NCI-H2107 (cell line): ENCODE measurements at regions not wholly inside any gene's neighbourhood (a gene's known extent, or its start where the extent isn't known, plus 50 kb on each side); places are given as distances from the start of the nearest gene placed in this dataset.

Experiments used
- DNase-seq: peaks from one replicate; lab custom pipeline; 2025; lab: John Stamatoyannopoulos, UW

DNA sequence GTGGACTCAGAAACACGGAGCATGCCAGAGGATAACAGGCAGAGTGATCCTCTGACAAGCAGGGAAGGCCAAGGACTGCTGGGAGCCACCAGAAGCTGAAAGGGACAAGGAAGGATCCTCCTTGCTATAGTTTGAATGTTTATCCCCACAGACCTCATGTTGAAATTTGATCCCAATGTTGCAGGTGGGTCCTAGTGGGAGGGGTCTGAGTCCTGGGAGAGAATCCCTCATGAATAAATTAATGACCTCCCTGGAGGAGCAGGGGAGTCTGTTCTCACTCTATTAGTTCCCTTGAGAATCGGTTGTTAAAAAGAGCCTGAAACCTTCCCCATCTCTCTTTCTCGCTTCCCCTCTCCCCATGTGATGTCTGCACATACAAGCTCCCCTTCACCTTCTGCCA is 124.4 kb downstream of the FBXO15 start:
- DNase-seq, result peak; percentile 8

DNA sequence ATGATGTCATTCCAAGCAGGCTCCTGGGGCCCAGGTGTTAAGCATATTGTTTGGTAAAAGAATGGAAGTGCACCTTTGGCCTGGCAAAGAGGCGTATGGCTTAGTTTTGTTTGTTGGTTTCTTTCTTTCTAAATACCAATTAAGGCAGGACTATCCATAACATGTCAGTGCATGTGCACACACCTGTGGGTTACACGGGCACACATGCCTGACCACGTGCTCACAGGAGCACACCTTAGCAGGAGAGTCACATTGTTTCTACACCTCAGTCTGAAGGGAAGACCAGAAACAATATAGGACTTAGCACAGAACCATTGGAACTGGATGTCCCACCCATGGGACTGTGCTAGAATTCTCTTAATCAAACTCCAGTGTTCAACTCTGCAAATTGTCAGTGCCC is 127.8 kb downstream of the FBXO15 start:
- DNase-seq, result no peak

DNA sequence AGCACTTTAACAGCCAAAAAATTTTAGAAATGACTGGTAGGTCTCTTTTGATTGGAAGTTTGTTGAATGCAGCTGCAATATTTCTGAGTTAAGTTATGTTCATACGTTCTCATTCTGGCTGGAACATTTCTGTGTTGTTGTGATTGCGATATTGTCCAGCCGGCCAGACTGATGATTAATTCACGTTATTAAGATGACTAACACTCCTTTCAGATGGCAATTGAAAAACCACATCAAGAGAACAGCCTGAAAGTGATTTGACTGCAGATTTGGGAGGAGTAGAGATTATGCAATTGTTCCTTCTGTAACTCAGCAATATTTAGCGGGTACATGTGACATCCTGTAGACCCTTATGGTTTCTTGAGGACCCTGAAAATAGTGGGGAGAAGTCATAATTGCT is 133.7 kb downstream of the FBXO15 start:
- DNase-seq, result no peak

DNA sequence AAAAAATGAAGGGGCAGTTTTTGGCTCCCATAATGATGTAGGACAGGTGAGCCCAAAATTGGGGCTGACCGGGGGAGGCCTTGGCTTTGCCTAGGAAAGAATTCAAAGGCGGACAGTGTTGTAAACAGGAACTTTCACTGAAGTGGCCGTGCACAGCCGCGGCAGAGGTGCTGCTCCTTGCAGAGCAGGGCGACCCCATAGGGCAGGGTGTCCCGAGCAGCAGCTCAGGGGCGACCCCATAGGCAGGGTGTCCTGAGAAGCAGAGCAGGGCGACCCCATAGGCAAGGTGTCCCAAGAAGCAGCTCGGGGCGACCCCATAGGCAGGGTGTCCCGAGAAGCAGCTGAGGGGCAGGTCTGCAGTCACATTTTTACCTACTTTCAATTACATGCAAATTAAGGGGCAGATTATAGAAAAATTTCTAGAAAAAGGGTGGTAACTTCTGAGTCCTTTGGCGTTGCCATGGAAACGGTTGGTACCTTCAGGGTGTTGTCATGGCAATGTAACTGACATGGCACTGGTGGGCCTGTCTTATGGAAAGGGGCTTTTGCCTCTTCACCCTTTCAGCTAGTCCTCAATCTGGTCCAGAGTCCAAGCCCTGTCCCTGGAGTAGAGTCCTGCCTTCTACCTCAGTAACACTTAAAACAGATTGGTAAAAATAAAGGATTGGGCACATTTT is 134.5 kb downstream of the FBXO15 start:
- no peak for DNase-seq

DNA sequence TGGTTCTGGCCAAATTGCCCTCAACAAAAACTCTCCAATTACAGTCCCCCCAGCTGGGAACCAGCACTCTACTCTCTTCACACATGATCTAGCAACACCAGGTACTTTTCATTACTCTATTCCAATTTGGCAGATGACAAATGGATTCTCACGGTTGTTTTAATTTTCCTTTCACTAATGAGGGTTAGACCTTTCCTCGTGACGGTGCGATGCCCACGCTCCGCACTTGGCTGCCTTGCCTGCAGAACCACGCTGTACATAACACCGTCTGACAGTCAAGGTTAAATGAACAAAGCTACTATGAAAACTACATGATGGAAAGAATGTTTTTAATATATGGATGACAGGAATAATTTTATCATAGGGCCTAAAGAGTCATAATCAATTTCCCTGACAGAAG is 141.5 kb downstream of the FBXO15 start:
- no peak for DNase-seq

DNA sequence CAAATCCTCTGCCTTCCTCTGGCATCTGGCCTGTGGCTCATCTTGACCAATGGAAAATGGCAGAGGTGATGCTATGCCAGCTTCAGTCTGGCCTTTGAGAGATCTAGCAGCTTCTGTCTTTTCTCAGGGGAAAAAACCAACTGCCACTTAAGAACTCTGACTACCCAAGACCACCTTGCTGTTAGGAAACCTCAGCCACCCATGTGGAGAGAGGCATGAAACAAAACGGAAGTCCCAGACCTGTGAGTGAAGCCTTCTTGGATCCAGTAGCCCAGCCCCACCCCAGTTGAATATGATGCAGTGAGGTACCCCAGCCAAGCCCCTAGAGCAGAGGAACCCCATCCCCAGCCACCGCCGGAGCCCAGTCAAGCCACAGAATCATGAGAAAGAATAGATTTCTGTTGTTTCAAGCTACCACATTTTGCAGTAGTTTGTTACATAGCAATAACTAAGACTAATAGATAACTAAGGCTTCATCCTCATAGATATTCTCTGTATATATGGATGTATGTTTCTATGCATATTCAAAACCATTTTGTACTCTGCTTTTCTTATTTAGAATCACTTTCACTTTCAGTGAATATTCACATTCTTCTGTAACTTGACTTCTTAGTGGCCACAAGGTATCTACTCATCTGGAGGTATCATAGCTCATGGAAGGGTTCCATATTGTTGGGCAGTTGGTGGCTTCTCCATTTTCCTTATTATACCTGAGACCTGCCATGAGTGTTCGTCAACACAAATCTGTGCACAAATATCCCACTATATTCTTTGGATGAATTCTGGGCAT is 142.1 kb downstream of the FBXO15 start:
- no peak for DNase-seq

DNA sequence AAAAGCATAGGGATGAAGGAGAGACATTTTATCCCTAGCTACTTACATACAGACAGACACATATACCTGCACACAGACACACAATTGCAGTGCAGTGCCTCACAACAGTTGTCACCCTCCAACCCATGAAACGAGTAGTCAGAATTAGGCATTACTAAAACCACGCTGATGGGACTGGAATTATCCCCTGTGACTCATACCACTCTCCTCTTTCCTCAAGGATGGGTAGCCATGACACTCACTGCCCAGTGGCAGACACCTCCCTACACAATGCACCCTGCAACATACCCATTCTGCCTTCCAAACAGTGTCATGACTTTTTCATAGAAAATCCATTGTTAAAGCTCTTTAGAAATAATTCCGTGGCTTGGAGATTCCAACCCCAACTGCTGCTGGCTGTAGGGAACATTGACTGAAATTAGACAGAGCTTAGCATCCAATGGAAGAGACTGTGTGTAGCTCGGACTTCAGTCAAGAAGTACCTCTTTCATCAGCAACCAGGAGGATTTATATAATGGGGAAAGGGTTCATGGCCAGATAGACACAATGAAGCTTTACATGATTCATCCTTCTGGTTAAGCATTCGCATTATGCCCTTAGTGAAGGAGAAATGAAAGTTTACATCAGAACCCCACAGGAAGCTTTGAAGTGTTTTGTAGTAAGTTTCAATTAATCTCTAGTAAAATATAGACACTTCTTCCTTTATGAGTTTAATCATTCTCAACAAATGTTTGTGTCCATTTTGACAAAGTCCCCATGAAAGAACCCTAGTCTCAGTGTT is 155.2 kb downstream of the FBXO15 start:
- DNase-seq, result no peak

DNA sequence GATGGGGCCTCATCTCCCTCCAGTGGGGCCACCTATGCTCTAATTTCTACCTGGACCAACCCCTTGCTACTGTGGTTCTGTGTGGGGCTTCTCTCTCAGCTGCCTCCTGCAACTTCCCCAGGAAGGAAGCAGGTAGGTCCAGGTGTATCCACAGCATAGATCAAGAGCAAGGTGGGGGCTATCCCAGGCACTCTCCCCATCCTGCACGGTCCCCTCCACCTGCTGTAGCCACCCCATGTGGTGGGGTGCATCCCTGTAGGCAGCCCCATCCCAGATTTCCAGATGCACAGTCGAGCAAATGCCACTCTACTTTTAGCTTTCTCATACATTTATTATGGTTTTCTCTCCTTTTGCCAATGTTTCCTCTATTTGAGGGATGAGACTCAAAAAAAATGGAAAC is 156.1 kb downstream of the FBXO15 start:
- DNase-seq, result no peak

DNA sequence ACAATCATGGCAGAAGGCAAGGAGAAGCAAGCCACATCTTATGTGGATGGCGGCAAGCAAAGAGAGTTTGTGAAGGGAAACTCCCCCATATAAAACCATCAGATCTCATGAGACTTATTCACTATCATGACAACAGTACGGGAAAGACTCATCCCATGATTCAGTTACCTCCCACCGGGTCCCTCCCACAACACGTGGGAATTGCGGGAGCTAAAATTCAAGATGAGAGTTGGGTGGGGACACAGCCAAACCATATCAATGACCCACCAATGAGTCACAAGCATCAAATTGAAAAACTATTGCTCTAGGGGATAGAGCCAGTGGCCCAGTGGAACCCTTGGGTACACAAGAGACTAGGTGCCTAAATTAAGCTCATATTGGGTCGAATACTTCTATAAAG is 157.4 kb downstream of the FBXO15 start:
- DNase-seq, result no peak

DNA sequence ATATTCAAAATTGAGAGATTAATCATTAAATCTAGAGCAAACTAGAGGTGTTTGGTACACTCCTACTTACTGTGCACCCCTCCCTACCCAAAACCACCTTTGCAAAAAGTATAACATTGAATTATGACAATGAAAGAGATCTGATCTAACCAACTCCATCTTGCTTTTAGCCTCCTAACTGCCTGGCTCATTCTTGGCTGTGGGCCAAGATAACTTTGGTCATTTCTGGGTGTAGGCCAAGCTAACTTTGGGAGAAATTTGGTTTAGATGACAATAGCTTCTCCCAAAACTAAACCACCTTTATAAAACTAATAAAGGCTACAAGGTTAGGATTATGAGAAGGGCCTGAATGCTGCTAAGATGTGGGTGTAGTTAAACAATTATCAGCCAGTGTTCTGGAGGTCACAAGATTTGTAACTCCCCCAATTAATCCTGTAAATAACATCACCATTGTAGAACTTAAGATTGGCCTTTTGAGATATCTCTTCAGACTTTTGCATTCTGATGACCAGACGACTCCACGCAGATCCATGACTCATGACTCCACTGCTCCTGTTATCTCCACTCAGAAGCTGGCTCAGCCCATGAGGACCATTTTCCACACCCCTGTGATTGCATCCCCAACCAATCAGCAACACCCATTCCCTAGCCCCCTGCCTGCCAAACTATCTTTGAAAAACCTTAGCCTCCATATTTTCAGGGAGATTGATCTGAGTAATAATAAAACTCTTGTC is 160.2 kb downstream of the FBXO15 start:
- DNase-seq, result no peak

DNA sequence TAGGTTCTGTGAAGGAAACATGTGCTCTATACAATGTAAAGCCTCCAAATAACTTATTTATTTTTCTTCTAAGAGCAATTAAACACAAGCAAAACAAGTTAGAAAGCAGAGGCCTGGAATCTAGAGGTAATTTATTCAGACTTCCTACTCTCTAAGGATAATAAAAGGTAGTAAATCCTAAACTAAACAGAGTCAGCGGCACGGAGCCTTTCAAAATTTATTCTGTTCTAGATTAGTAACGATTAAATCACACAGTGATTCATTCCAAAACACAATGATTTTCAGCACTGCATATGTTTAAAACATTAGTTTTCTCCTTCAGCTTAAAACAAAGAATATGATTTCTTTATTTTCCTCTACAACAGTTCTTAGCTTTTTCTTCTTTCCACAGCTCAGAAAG is 160.9 kb downstream of the FBXO15 start:
- DNase-seq, result no peak

DNA sequence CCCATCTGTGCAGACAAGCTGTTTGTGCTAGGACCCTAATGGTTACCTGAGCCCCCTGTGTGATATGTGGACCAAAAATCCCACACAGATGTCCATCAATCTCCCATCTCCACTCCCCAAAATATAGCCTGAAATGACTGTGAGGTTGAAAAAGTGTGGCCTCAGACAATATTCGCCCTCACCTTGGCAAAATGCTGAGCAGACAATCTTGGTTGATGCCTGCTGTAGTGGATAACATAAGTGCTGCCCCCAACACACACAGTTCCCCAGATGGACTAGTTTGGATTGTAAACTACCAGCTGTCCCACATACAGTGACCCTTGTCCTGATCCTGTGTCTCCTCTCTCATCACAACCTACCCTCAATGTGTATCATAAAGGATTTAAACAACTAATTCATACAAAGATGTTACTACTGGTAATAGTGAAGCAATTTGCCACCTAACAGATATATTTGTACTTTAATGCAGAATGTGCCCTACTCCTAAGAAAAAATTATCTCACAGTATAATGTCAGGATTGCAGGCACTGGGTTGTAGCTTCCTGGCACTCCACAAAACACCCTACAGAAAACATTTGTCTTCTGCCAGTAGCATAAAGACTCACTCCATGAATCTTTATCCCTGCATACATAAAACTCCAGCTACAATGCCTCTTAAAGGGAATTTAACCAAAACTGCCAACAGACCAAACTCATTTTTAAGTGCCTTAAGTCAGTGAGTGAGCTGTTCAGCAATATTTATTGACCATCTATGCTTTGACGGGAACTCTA is 161.6 kb downstream of the FBXO15 start:
- no peak for DNase-seq

DNA sequence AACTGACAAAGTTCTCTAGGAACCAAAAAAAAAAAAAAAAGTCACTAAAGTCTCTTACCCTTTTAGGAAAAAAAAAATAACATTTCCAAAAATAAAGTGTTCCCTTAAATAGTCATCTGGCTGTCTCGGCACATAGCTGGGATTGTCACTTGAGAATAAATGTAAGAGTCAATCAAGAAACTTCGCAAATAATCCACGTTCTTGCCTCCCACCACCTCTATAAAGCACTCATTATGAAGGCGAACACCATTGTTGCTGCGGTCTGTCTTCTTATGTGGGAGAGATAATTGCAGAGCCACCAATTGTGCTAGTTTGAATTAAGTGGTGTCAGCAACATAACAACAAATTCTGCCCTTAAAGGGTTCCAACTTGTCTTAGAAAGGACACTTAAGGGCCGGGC is 163.7 kb downstream of the FBXO15 start:
- no peak for DNase-seq

DNA sequence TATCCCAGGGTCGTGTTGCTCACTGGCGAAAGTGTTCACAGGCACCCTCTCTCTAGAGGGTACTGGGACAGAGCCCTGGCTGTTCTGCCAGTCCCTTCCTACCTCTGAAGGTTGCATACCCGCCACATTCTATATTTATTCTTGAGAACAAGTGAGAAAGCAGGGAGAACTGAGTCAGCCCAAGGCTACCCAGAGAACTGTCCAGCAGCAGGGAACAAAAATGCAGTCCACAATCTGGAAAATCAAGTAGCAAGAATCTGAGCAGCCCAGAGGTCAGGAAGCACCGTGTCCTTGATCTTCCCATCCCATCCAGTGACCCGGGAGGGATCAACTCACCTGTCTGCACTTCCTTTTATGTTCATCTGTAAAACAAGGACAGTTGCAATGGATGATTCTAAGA is 164.1 kb downstream of the FBXO15 start:
- DNase-seq, result no peak

DNA sequence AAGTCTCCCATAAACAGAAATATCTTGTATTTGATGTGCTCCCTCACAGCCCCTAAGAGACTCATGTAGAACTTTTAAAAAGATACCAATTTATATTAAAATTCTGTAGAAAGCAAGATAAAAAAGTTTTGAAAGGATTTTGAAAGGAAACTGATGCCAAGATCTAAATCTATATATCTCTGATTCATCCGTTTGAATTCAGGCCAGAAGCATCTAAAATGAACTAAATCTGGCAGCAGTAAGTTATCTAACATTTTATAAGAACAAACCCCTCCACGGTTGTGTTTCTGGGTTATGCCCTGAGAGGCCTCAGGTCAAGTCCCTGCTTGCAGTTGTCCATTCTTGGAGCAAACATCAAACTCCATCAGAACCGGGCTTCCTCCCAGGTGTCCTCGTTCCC is 165.8 kb downstream of the FBXO15 start:
- no peak for DNase-seq

DNA sequence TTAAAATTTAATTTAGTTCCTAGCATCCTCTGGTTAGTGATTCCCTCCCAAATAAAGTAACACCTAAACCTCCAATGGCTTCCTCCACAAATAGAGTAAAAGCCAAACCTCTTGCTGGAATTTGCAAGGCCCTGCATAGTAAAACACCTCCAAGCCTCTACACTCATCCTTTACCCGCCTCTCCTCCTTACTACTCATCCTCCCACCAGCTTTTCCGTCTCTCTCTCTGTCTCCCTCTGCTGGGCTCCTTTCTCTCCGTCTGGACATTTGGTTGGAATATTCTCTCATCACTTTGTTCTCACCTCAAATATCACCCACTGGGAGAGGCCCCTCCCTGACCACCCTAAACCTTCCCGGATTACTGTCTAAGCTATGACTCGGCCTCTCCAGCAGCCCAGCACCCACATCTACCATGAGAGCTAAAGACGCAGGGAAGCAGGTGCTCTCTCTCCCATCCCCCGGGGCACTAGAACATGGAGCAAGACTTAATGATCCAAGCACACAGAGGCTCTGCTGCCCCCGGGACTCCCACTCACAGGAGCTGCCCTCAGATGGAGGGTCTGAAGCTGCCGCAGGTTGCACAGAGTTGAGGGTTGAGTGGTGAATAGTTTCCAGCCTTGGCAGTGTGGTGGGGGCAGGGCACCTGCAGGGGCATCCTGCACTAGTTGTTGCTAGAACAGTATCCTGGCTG is 167.2 kb downstream of the FBXO15 start:
- no peak for DNase-seq

DNA sequence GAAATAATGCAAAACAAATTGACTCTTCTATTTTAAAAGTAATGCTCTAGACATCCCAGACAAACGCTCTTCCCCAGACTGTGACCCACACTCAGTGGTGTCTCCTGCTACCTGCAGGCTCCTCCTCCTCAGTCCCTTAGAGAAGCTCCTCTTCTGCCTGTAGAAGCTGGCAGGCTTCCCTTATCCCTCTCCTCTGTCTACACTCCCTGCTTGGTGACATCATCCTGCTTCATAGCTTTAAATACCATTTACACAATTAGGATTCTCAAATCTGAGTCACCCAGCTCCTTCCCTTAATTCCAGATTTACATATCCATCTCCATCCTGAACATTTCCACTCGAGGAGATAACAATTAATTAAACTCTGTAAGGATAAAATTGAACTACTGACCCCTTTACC is 167.9 kb downstream of the FBXO15 start:
- no peak for DNase-seq

DNA sequence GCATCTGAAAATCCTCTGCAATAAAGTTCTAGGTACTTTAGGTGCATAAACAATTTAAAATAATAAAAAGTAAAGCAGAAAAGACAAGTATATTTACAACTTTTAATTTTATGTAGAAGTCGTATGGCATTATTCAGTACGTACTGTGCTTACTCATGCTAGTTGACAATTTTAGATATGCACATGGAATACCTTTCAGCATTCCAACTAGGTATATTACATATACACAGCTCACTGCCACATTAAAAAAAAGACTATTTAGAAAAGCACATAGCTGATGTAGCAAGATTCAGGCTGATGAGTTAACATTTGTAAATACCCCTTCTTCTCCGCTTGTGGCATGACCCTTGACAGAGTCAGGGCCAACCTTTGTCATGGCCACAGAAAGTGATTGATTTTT is 171.2 kb downstream of the FBXO15 start:
- no peak for DNase-seq

DNA sequence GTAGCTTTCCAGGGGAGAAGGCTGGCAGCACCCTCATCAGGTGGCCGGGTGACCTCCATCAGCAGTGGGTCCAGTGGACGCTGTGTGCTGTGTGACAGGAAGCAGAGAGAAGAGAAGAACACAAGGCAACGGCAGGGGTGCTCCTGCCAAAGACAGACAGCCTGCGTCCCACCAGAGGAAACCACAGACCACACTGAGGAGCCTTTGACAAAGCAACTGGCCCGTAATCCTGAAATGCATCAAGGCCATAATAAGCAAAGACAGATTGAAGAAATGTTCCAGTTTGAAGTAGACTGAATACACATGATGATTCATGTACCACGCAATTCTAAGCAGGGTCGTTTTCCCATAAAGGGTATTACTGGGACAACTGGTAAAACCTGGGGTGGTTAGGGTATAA is 172.4 kb downstream of the FBXO15 start:
- DNase-seq, result no peak

DNA sequence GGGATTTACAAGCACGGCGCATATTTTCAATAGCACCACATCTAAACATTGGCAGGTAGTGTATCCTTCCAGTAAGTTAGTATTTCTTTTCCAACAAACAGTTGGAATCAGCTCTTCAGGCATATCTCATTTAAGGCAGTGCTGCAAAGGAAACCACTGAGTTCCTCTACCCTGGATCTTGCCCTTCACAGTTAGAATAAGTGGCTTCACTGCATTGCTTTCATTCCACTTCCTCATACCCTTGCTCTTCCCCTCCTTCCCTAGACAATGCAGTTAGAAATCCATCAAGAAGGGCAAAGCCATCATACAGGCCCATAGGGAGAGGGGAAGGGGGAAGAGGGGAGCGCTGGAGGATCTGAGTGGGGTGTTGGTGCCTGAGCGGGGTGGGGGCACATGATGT is 173.7 kb downstream of the FBXO15 start:
- no peak for DNase-seq

DNA sequence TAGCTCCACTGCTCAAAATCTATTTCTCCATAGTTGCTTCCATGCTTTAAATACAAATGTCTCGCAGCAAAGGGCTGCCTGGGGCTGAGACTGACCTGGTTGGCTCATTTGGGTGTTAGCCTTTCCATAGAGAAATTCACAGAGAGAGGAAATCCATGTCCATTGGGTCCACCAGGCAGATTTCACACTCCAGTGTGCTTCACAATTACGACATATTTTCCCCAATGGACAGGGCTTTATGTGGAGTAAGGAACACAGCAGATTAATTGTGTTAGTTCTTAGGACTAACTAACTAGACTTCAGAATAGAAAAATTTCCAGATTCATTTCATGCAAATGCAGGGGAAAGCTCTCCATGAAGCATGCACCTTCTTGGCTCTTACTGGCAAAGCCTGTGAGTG is 180.7 kb downstream of the FBXO15 start:
- no peak for DNase-seq
